ENCODE measurements at regions not wholly inside any gene's neighbourhood (a gene's known extent, or its start where the extent isn't known, plus 50 kb on each side); places are given as distances from the start of the nearest gene placed in this dataset.

GRCh38 chr11:134882141-134882540 lies 470.1 kb upstream of the B3GAT1 start:
- TF ChIP-seq POLR2A (IDR thresholded peaks at IDR 0.05) (no peak), CTCF (IDR thresholded peaks at IDR 0.05) (no peak)

Data from uterus (tissue), 2 donors.